AG04450 (cell line): ENCODE measurements at regions not wholly inside any gene's neighbourhood (a gene's known extent, or its start where the extent isn't known, plus 50 kb on each side); places are given as distances from the start of the nearest gene placed in this dataset.
"Not testable (repeated sequence)": the region's sequence is repeated elsewhere in the genome, so short reads cannot be mapped to it uniquely, and the experiment has no call there.

ENCODE experiments used
- CTCF ChIA-PET: fragments of 300-600, 350-600 bp; formaldehyde crosslinking; extraction: SDS; loops from one replicate; lab custom pipeline; 2022; ENCODE audit warnings: antibody characterized with exemption, inconsistent platforms; lab: Charles Lee
- POLR2A ChIA-PET: fragments of 350-600 bp; formaldehyde crosslinking; extraction: SDS; loops from one replicate; lab custom pipeline; 2021; ENCODE audit warnings: antibody characterized with exemption, inconsistent platforms; lab: Yijun Ruan, JAX
- DNase-seq: peaks from one replicate; pipeline ENCODE4 v3.0.0-alpha.2; 2011; ENCODE audit warnings: low read depth, low spot score
- H3K27ac ChIP-seq: one replicate; pipeline ENCODE4 v1.5.1; 2012; ENCODE audit warnings: low read depth, low read length, control low read depth
- H3K27me3 ChIP-seq: one replicate; pipeline ENCODE4 v1.6.0; 2012; ENCODE audit warnings: low read length; ENCODE audit not compliant: control insufficient read depth, insufficient read depth
- H3K4me3 ChIP-seq: 2 replicates; pipeline ENCODE4 v1.5.1; 2011; ENCODE audit warnings: mild to moderate bottlenecking, low read depth, low read length, control low read depth
- H3K9me3 ChIP-seq: 2 replicates; pipeline ENCODE4 v1.5.1; 2012; ENCODE audit warnings: low read length; ENCODE audit not compliant: control insufficient read depth, insufficient read depth
- TF ChIP-seq, protein P1 (sequence below): IDR thresholded peaks from 2 replicates; pipeline ENCODE4 v1.5.1; 2011; ENCODE audit warnings: low read depth, low read length, control low read depth, inconsistent platforms

DNA sequence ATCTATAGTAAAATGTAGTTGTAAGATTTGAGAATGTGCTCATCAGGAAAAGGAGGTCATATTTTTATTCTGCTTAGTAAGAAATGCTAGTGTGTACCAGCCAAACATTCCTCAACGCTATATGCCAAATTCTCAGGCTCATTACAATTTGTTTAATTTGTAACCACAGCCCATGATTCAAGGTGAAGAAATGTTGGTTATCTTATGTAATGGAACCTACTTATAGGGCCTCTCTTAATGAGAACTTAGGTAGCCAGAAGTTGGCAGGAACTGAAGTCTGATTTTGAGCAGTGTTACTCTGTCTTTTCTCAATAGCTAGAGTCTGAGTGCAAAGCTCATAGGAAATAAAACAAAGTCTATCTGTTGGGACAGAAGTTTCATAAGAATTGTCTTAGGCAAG lies 595.0 kb downstream of the GLUD2 start:
- TF ChIP-seq, protein P1, sequence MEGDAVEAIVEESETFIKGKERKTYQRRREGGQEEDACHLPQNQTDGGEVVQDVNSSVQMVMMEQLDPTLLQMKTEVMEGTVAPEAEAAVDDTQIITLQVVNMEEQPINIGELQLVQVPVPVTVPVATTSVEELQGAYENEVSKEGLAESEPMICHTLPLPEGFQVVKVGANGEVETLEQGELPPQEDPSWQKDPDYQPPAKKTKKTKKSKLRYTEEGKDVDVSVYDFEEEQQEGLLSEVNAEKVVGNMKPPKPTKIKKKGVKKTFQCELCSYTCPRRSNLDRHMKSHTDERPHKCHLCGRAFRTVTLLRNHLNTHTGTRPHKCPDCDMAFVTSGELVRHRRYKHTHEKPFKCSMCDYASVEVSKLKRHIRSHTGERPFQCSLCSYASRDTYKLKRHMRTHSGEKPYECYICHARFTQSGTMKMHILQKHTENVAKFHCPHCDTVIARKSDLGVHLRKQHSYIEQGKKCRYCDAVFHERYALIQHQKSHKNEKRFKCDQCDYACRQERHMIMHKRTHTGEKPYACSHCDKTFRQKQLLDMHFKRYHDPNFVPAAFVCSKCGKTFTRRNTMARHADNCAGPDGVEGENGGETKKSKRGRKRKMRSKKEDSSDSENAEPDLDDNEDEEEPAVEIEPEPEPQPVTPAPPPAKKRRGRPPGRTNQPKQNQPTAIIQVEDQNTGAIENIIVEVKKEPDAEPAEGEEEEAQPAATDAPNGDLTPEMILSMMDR = no peak
- no peaks in the 10 kb centered on the region for H3K9me3 ChIP-seq
- CTCF ChIA-PET = no interaction called here
- no peaks in the 10 kb centered on the region for H3K27me3 ChIP-seq
- POLR2A ChIA-PET = no interaction called here
- no peak overlapping the region for H3K27ac ChIP-seq
- H3K4me3 ChIP-seq = no peak overlapping the region
- DNase-seq = no peak

GRCh38 chrX:121649417-121649816 lies 602.0 kb downstream of the GLUD2 start:
- TF ChIP-seq, protein P1 = no peak
- Histone ChIP-seq H3K27ac (no peak overlapping the region), H3K27me3 (no peaks in the 10 kb centered on the region), H3K4me3 (no peak overlapping the region), H3K9me3 (no peaks in the 10 kb centered on the region; the same call in 1 of the 2 replicates)
- DNase-seq = no peak
- ChIA-PET CTCF (no interaction called here), POLR2A (no interaction called here)

DNA sequence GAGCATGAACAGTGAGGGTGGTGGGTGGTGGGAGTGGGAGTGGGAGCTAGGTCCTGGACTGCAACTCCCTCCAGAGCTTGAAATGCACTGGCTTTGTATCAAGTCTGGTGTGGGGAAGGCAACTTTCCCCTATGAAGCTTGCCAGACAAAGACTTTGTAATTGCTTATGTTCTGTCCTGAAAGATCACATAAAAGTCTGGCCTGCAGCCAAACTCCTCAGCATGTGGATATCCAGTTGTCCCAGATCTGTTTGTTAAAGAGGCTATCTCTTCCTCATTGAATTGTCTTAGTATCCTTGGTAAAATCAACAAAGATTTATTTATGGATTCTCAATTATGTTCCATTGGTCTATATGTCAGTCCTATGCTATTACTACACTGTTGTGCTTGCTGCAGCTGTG lies 607.9 kb downstream of the GLUD2 start:
- H3K9me3 ChIP-seq = no peaks in the 10 kb centered on the region; the same call in 1 of the 2 replicates
- H3K27ac ChIP-seq = no peak overlapping the region
- no peak overlapping the region for H3K4me3 ChIP-seq
- CTCF ChIA-PET = no interaction called here
- POLR2A ChIA-PET = no interaction called here
- no peaks in the 10 kb centered on the region for H3K27me3 ChIP-seq
- no peak for DNase-seq
- TF ChIP-seq, protein P1 = no peak

GRCh38 chrX:121666171-121666570 lies 618.8 kb downstream of the GLUD2 start:
- ChIA-PET CTCF (no interaction called here), POLR2A (no interaction called here)
- TF ChIP-seq, protein P1 = no peak
- Histone ChIP-seq H3K4me3 (no peak overlapping the region), H3K27me3 (no peaks in the 10 kb centered on the region), H3K9me3 (no peaks in the 10 kb centered on the region; the same call in 1 of the 2 replicates), H3K27ac (no peak overlapping the region)
- DNase-seq = no peak

GRCh38 chrX:121671649-121672048 lies 624.2 kb downstream of the GLUD2 start:
- DNase-seq = no peak
- ChIA-PET POLR2A (no interaction called here), CTCF (no interaction called here)
- no peak overlapping the region for H3K4me3 ChIP-seq
- no peaks in the 10 kb centered on the region for H3K27me3 ChIP-seq
- H3K27ac ChIP-seq = no peak overlapping the region
- TF ChIP-seq, protein P1 = no peak
- no peaks in the 10 kb centered on the region; the same call in none of the 2 replicates for H3K9me3 ChIP-seq

DNA sequence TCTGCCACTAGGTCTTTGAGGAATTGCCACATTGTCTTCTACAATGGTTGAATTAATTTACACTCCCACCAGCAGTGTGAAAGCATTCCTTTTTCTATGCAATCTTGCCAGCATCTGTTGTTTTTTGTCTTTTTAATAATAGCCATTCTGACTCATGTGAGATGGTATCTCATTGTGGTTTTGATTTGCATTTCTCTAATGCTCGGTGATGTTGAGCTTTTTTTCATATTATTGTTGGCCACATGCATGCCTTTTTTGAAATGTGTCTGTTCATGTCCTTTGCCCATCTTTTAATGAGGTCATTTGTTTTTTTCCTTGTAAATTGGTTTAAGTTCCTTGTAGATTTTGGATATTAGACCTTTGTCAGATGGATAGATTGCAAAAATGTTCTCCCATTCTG lies 661.8 kb downstream of the GLUD2 start:
- H3K4me3 ChIP-seq, CTCF ChIA-PET, H3K27ac ChIP-seq, H3K27me3 ChIP-seq, H3K9me3 ChIP-seq, POLR2A ChIA-PET, DNase-seq: not testable (repeated sequence)
